Activated B cell treated with CpG ODN at 0.5 μM for 24 hours (primary cell): ENCODE measurements at regions not wholly inside any gene's neighbourhood (a gene's known extent, or its start where the extent isn't known, plus 50 kb on each side); places are given as distances from the start of the nearest gene placed in this dataset.

Experiments
- ATAC-seq: fragments of 200-7000 bp; cut with Tn5 transposase; one replicate; pipeline ENCODE4 v1.10.0; 2021; ENCODE audit warnings: low read depth, mild to moderate bottlenecking, moderate library complexity
- CTCF ChIA-PET: fragments of 350-600 bp; sonication (Branson Sonifier 250); formaldehyde crosslinking; loops from one replicate; lab custom pipeline; 2021; ENCODE audit warnings: antibody characterized with exemption; lab: Charles Lee
- POLR2A ChIA-PET: fragments of 350-600 bp; sonication (Branson Sonifier 250); formaldehyde crosslinking; loops from one replicate; lab custom pipeline; 2021; ENCODE audit warnings: antibody characterized with exemption; lab: Charles Lee
- DNase-seq: peaks from one replicate; pipeline ENCODE4 v3.0.0; 2022
- H3K27ac Mint-ChIP-seq: one replicate; pipeline ENCODE4 v1.8.0; 2020; ENCODE audit warnings: mixed read lengths
- H3K27me3 Mint-ChIP-seq: one replicate; pipeline ENCODE4 v1.8.0; 2021; ENCODE audit warnings: mixed read lengths
- H3K36me3 Mint-ChIP-seq: one replicate; pipeline ENCODE4 v1.8.0; 2021; ENCODE audit warnings: low read depth, mixed read lengths
- H3K4me1 Mint-ChIP-seq: one replicate; pipeline ENCODE4 v1.8.0; 2021; ENCODE audit warnings: mixed read lengths
- H3K4me3 Mint-ChIP-seq: one replicate; pipeline ENCODE4 v1.8.0; 2020; ENCODE audit warnings: mild to moderate bottlenecking, mixed read lengths
- H3K9me3 Mint-ChIP-seq: one replicate; pipeline ENCODE4 v1.8.0; 2020; ENCODE audit warnings: mixed read lengths
- CTCF ChIP-seq: fragments of 200-600 bp; IDR thresholded peaks from one replicate; pipeline ENCODE4 v1.8.0; 2022; ENCODE audit warnings: antibody characterized with exemption, mild to moderate bottlenecking
- intact Hi-C: fragments of 100-400 bp; cut with micrococcal nuclease; formaldehyde crosslinking; loops from one replicate; pipeline ENCODE4 v1.15.1; 2024

- no peak for ATAC-seq
- no peaks in the 10 kb centered on the region for H3K27me3 Mint-ChIP-seq
- H3K4me1 Mint-ChIP-seq = no peaks in the 10 kb centered on the region
- TF ChIP-seq CTCF = no peak
- intact Hi-C loops = no loop called here
- CTCF ChIA-PET = no interaction called here
- no peak overlapping the region for H3K27ac Mint-ChIP-seq
- POLR2A ChIA-PET = no interaction called here
- peaks cover 10% of the 10 kb centered on the region for H3K9me3 Mint-ChIP-seq
- H3K4me3 Mint-ChIP-seq = no peak overlapping the region
- H3K36me3 Mint-ChIP-seq = no peaks in the 10 kb centered on the region
- no peak for DNase-seq
These were observed 124.5 kb upstream of the ARRDC4 start for GRCh38 chr15:97836003-97836402.

DNA sequence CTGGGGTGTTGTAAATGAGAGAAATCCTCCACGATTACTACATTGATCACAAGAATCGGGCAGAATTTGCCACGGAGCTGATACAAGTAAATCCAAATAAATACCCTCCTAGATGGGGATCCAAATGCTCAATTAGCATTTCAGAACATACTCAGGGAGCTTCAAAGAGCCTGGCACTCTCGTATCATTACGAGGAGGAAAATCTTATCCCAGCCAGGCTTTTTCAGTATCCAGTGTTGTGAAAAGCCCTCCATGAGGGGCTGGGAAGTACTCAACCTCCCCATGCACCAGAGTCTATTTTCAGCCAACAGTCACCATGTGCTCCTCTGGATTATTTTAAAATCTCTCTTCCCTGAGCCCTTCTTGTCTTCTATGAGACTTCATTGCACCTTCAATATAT is 122.6 kb upstream of the ARRDC4 start:
- DNase-seq = no peak
- no peak for TF ChIP-seq CTCF
- H3K36me3 Mint-ChIP-seq = no peaks in the 10 kb centered on the region
- ChIA-PET POLR2A (no interaction called here), CTCF (no interaction called here)
- H3K4me1 Mint-ChIP-seq = no peaks in the 10 kb centered on the region
- ATAC-seq = no peak
- intact Hi-C loops = no loop called here
- H3K9me3 Mint-ChIP-seq = peaks cover 2% of the 10 kb centered on the region
- no peaks in the 10 kb centered on the region for H3K27me3 Mint-ChIP-seq
- H3K27ac Mint-ChIP-seq = no peak overlapping the region
- no peak overlapping the region for H3K4me3 Mint-ChIP-seq

- ChIA-PET POLR2A (no interaction called here), CTCF (no interaction called here)
- no peaks in the 10 kb centered on the region for H3K36me3 Mint-ChIP-seq
- no peak for TF ChIP-seq CTCF
- H3K4me3 Mint-ChIP-seq = no peak overlapping the region
- H3K4me1 Mint-ChIP-seq = no peaks in the 10 kb centered on the region
- DNase-seq (no peak), ATAC-seq (no peak)
- H3K9me3 Mint-ChIP-seq = no peaks in the 10 kb centered on the region
- no peaks in the 10 kb centered on the region for H3K27me3 Mint-ChIP-seq
- intact Hi-C loops = no loop called here
- no peak overlapping the region for H3K27ac Mint-ChIP-seq
These were observed 121.8 kb upstream of the ARRDC4 start for GRCh38 chr15:97838606-97839210.

GRCh38 chr15:97840501-97840900 is 120.0 kb upstream of the ARRDC4 start:
- H3K4me1 Mint-ChIP-seq = peaks cover 4% of the 10 kb centered on the region
- ChIA-PET CTCF (no interaction called here), POLR2A (no interaction called here)
- no peak for TF ChIP-seq CTCF
- ATAC-seq (no peak), DNase-seq (no peak)
- no peaks in the 10 kb centered on the region for H3K27me3 Mint-ChIP-seq
- H3K27ac Mint-ChIP-seq = no peak overlapping the region
- no peaks in the 10 kb centered on the region for H3K36me3 Mint-ChIP-seq
- H3K4me3 Mint-ChIP-seq = no peak overlapping the region
- intact Hi-C loops = no loop called here
- no peaks in the 10 kb centered on the region for H3K9me3 Mint-ChIP-seq

DNA sequence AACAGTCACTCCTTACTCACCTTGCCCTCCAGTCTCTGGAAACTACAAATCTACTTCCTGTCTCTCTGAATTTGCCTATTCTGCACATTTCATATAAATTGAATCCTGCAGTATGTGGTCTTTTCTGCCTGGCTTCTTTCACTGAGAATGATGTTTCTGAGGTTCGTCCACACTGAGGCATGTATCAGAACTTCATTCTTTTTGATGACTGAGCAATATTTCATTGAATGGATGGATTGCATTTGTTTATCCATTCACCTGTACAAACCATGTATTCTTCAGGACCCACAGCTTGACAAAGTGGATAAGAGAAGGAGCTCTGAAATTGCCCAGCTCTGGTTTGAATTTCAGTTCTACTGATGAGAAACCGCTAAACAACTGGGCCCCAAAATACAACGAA is 118.9 kb upstream of the ARRDC4 start:
- Mint-ChIP-seq H3K36me3 (no peaks in the 10 kb centered on the region), H3K4me1 (peaks cover 4% of the 10 kb centered on the region), H3K27me3 (no peaks in the 10 kb centered on the region), H3K9me3 (no peaks in the 10 kb centered on the region), H3K4me3 (no peak overlapping the region), H3K27ac (no peak overlapping the region)
- intact Hi-C loops = no loop called here
- DNase-seq (no peak), ATAC-seq (no peak)
- ChIA-PET CTCF (no interaction called here), POLR2A (no interaction called here)
- no peak for TF ChIP-seq CTCF
